NCI-H2029 (cell line): ENCODE measurements at regions not wholly inside any gene's neighbourhood (a gene's known extent, or its start where the extent isn't known, plus 50 kb on each side); places are given as distances from the start of the nearest gene placed in this dataset.
"Not testable (repeated sequence)": the region's sequence is repeated elsewhere in the genome, so short reads cannot be mapped to it uniquely, and the experiment has no call there.

Source experiments
- DNase-seq: peaks from one replicate; lab custom pipeline; 2025; lab: John Stamatoyannopoulos, UW

GRCh38 chr11:38425578-38425977, 1827.5 kb upstream of the RAG2 start:
- DNase-seq: no peak

- no peak for DNase-seq
Measured at GRCh38 chr11:38423042-38423441, 1825.0 kb upstream of the RAG2 start.

GRCh38 chr11:38416141-38416540, 1818.1 kb upstream of the RAG2 start:
- no peak for DNase-seq

- no peak for DNase-seq
Measured at GRCh38 chr11:38411149-38411548, 1813.1 kb upstream of the RAG2 start.

- no peak for DNase-seq
Measured at GRCh38 chr11:38402063-38402462, 1804.0 kb upstream of the RAG2 start.

- DNase-seq: no peak
Measured at GRCh38 chr11:38392176-38392575, 1794.1 kb upstream of the RAG2 start.

- no peak for DNase-seq
Measured at GRCh38 chr11:38384568-38384967, 1786.5 kb upstream of the RAG2 start.

GRCh38 chr11:38365274-38365673, 1767.2 kb upstream of the RAG2 start:
- DNase-seq: no peak

- no peak for DNase-seq
Measured at GRCh38 chr11:38356255-38356654, 1758.2 kb upstream of the RAG2 start.

GRCh38 chr11:38345286-38345685, 1747.2 kb upstream of the RAG2 start:
- no peak for DNase-seq

GRCh38 chr11:38341612-38342011, 1743.6 kb upstream of the RAG2 start:
- not testable (repeated sequence) for DNase-seq

- no peak for DNase-seq
Measured at GRCh38 chr11:38339835-38340440, 1741.9 kb upstream of the RAG2 start.

GRCh38 chr11:38338022-38338421, 1740.0 kb upstream of the RAG2 start:
- not testable (repeated sequence) for DNase-seq

- DNase-seq: no peak
Measured at GRCh38 chr11:38332046-38332445, 1734.0 kb upstream of the RAG2 start.

GRCh38 chr11:38330578-38330977, 1732.5 kb upstream of the RAG2 start:
- no peak for DNase-seq

- DNase-seq: no peak
Measured at GRCh38 chr11:38323961-38324761, 1726.1 kb upstream of the RAG2 start.

- DNase-seq: no peak
Measured at GRCh38 chr11:38315151-38315550, 1717.1 kb upstream of the RAG2 start.

- no peak for DNase-seq
Measured at GRCh38 chr11:38307455-38307854, 1709.4 kb upstream of the RAG2 start.

- DNase-seq: no peak
Measured at GRCh38 chr11:38305682-38306081, 1707.6 kb upstream of the RAG2 start.

GRCh38 chr11:38304926-38305325, 1706.9 kb upstream of the RAG2 start:
- no peak for DNase-seq

GRCh38 chr11:38302564-38302963, 1704.5 kb upstream of the RAG2 start:
- no peak for DNase-seq

GRCh38 chr11:38300570-38300969, 1702.5 kb upstream of the RAG2 start:
- DNase-seq: no peak

- DNase-seq: no peak
Measured at GRCh38 chr11:38296211-38296776, 1698.3 kb upstream of the RAG2 start.
